ENCODE measurements at regions not wholly inside any gene's neighbourhood (a gene's known extent, or its start where the extent isn't known, plus 50 kb on each side); places are given as distances from the start of the nearest gene placed in this dataset.

GRCh38 chr14:34222122-34222521 lies 239.9 kb downstream of the SPTSSA start:
- DNase-seq (ENCODE audit: low read depth in 4 of 4, low spot score in 3 of 4): no peak

DNA sequence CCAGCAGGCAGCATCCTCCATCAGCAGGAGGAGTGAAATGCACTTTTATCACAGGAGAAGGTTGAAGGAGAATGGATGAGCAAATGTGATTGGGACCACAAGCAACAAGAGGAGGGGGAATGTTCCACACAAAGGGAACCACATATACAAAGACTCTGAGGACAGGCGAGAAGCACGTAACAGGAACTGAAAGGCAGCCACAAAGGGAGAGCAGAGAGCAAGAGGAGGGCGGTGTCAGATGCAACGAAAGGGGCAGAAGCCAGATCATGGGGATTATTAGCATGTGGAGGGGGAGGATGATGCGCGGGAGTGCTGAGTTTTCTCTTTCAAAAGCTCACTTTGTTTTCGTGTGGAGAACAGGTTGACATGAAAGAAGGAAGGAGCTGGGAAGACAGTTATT lies 241.1 kb downstream of the SPTSSA start:
- no peak for DNase-seq (ENCODE audit: low read depth in 4 of 4, low spot score in 3 of 4)

DNA sequence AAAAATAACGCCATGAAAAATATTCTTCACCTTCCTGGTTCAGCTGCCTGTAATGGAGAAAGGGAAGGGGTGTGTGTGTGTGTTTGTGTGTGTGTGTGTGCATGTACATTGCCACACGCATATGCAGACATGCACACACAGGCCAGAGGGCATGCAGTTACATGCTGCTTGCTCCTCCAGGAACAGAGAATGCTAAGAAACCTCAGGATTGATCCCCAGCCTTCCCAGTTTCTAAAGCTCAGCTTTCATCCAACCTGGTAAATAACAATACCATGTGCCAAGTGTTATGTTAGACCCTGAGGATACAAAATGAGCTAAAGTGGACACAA lies 241.7 kb downstream of the SPTSSA start:
- no peak for DNase-seq (ENCODE audit: low read depth in 4 of 4, low spot score in 3 of 4)

DNA sequence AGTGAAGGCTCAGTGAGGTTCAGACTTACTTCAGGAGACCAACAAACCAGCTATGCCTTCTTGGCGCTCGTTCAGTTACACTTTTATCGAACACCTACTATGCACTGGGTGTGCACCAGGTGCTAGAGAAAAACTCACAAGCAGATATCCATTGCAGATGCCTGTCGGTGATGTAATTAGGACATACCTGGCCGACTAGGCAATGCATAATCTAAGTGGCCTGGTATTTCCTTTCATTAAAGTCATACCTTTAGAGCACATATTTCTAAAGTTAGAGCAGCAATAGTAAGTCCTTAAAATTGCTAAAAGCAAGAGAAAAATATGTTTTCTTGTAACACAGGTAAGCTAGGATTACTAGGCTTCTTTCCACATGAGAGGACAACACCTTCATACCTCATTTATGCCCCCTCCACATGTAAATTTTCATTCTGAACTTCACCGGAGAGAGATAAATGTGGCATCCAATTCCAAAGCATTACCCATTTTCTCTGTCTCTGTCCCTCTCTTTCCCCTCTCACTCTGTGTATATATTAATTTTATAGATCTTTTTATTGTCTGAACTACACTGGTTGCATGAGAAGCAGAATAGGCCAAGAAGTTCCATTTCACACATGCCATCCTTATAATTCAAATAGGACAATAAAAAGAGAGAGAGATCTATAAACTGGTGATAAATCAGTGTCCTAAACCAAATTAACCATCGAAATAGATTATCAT lies 242.2 kb downstream of the SPTSSA start:
- DNase-seq (ENCODE audit: low read depth in 4 of 4, low spot score in 3 of 4): no peak

- DNase-seq (ENCODE audit: low read depth in 4 of 4, low spot score in 3 of 4): no peak
Measured at GRCh38 chr14:34218881-34219280, 243.2 kb downstream of the SPTSSA start.

- DNase-seq (ENCODE audit: low read depth in 4 of 4, low spot score in 3 of 4): no peak
Measured at GRCh38 chr14:34214961-34215360, 247.1 kb downstream of the SPTSSA start.

DNA sequence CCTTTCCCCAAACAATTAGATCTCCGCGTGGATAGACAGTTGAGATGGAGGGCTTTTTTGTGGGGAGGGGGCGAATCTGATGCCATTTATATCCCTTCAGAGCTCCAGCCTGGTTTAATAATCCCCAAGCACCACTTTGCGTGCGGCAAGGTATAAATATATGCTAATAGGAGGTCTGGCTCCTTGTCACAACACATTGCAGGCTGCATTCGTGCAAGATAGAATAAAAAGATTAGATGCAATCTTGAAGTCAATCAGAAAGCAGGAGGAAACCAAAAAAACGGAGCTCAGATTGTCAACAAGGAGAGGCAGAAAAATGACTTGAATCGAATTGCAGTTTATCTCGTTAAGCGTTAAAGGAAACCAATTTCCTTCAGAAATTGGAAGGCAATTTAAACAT lies 248.7 kb downstream of the SPTSSA start:
- no peak for DNase-seq (ENCODE audit: low read depth in 4 of 4, low spot score in 3 of 4)

DNA sequence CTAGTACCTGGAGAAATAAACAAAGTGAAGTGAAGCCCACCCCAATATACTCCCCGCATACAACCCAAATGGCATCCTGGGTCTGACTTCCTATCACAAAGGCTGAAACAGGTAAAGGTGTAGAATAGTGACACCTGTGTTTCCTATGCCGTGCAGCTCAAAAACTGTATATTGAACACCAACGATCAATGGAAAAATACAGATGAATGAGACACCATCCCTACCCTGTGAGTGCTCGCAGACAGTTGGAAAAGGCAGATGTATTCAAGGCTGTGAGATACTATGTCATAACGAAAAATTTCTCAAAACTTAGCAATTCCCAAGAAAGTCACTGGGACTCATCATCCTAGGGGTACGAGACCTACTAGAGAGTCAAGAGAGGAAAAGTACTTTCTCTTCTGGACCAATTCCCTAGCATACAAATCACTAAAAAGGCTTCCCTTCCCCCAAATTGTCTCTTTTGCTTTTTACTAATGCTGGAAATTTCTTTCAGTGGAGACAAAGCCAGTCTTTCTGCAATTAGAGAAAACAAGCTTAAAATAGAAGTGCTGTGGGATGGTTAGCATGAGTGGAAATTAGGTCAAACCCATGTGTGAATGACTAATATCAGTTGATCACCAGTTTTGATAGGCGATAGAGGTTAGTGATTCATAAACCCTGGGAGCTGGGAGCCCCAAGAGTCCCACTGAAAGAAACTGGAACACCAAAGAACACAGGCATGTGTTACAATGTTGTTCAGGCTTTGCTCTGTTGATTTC lies 249.7 kb downstream of the SPTSSA start:
- DNase-seq (ENCODE audit: low read depth in 4 of 4, low spot score in 3 of 4): no peak

DNA sequence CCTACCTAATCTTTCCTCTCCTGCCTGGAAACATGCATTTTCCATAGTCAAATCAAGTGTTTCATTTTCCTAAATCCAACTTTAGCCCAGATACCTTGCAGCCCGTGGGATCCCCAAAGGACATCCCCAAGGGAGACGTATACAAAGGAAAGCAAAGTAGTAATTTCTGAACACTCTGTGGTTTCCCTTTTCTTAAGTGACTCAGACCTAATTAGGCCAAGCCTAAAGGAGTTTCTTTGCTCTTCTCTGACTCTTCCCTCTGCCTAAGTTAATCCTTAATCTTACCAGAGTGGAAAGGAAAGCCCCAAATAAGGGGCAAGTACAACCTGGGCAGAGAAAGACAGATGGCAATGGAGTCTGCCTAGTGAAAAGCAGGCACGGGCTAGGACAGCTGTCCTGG lies 250.3 kb downstream of the SPTSSA start:
- no peak for DNase-seq (ENCODE audit: low read depth in 4 of 4, low spot score in 3 of 4)

DNA sequence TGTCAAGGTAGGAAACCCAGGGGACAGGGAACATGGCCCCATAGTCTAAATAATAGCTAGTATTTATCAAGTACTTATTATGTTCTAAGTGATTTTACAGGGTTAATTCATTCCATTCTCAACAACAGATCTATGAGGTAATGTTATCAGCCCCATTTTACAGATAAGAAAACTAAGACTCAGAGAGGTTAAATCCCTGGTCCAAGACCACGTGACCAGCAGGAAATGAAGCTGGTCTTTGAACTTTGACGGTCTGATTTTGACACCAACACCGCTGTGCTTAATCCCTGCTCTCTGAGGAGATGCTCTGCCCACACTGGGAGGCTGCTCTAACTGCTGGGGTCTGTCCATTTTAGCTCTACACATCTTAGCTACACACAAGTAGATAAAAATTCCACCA lies 253.5 kb downstream of the SPTSSA start:
- DNase-seq (ENCODE audit: low read depth in 4 of 4, low spot score in 3 of 4): no peak

GRCh38 chr14:34205799-34206198 lies 254.9 kb upstream of the EGLN3 start:
- DNase-seq (ENCODE audit: low read depth in 4 of 4, low spot score in 3 of 4): no peak

GRCh38 chr14:34204774-34205173 lies 253.9 kb upstream of the EGLN3 start:
- DNase-seq (ENCODE audit: low read depth in 4 of 4, low spot score in 3 of 4): no peak

DNA sequence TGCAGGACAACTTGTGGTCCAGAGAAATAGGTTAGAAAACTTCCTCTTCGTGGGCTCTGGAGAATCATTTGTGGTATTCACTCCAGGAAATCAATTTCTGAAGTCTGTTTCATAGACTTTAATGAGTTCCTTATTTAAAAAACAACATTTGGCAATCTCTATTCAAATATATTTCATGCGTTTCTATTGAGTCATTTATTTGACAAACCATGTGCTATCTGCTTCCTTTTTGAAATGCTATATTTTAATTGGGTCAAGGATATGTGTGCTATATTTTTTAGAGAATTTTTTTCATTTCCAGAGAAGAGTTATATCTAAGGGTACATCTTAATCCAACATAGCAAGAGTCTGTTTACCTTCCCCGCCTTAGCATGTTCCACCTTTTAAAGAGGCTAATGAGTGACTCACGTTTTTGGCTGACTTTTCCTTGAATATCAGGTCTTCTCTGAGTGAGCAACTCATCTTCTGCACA lies 252.4 kb upstream of the EGLN3 start:
- no peak for DNase-seq (ENCODE audit: low read depth in 4 of 4, low spot score in 3 of 4)

GRCh38 chr14:34201909-34202637 lies 251.2 kb upstream of the EGLN3 start:
- DNase-seq (ENCODE audit: low read depth in 4 of 4, low spot score in 3 of 4): no peak

GRCh38 chr14:34199585-34199984 lies 248.7 kb upstream of the EGLN3 start:
- DNase-seq (ENCODE audit: low read depth in 4 of 4, low spot score in 3 of 4): no peak

GRCh38 chr14:34198096-34198495 lies 247.2 kb upstream of the EGLN3 start:
- DNase-seq (ENCODE audit: low read depth in 4 of 4, low spot score in 3 of 4): no peak

DNA sequence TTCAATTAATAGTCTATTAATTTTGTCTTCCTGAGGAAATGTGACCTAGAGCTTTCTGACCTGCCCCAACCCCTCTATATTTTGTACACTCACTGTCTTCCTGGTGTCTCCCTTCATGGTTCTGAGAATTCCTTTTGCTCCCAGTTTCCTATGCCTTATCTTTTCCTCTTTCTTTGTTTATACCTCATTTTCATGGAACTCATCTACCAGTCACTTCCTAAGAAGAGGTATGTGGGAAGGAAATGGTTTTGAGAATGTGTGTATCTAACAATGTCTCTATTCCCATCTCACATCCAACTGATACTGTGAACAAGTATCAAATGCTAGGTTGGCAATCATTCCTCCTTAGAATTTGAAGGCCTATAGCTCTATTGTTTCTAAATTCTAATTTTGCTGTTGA lies 245.1 kb upstream of the EGLN3 start:
- no peak for DNase-seq (ENCODE audit: low read depth in 4 of 4, low spot score in 3 of 4)

- no peak for DNase-seq (ENCODE audit: low read depth in 4 of 4, low spot score in 3 of 4)
Measured at GRCh38 chr14:34190717-34191116, 239.8 kb upstream of the EGLN3 start.

DNA sequence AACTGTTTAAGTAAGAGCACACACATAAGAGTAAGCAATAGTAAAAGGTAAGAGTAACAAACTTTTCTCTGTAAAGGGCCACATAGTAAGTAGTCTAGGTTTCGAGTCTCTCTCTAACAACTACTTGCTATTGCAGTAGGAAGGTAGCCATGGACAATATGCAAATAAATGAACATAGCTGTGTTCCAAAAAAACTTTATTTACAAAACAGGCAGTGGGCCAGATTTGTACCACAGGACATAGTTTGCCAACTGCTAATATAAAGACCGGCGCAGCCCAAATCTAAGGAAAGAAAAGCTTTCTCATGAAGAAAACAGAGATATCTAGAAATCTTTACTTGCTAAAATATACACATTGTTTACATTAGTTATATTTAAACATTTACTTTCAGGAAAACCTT lies 239.0 kb upstream of the EGLN3 start:
- no peak for DNase-seq (ENCODE audit: low read depth in 4 of 4, low spot score in 3 of 4)

GRCh38 chr14:34187519-34188044 lies 236.7 kb upstream of the EGLN3 start:
- no peak for DNase-seq (ENCODE audit: low read depth in 4 of 4, low spot score in 3 of 4)

DNA sequence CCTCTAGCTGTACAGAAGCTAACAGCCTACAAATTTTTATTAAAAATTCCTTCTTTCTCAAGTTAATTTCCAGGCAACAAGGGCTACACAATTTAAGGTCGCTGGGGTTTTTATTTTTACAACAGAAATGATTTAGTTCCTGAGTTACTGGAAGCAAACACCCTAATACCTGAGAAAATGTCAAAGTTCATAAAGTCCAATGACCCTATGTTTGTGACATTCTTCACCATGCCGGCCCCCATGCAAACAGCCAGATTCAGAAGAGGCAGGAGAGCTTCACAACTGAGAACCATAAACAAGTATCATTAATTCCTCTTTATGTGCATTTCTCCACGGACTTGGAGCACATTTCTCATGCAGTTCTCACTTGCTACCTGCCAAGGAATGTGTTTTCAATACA lies 236.2 kb upstream of the EGLN3 start:
- no peak for DNase-seq (ENCODE audit: low read depth in 4 of 4, low spot score in 3 of 4)
